H9 (cell line): ENCODE measurements at regions not wholly inside any gene's neighbourhood (a gene's known extent, or its start where the extent isn't known, plus 50 kb on each side); places are given as distances from the start of the nearest gene placed in this dataset.

ENCODE experiments used
- DNase-seq: peaks from one replicate; pipeline ENCODE4 v3.0.0-alpha.2; 2017
- H2AFZ ChIP-seq: one replicate; pipeline ENCODE4 v1.6.1; 2013; ENCODE audit warnings: mild to moderate bottlenecking, low read length, control low read depth, moderate library complexity
- H2AK5ac ChIP-seq: 2 replicates; pipeline ENCODE4 v1.6.1; 2013; ENCODE audit warnings: low read length, control low read depth, mixed read lengths; ENCODE audit not compliant: insufficient read length
- H2BK120ac ChIP-seq: one replicate; pipeline ENCODE4 v1.6.1; 2013; ENCODE audit warnings: low read depth, mild to moderate bottlenecking, low read length, control low read depth, inconsistent platforms; ENCODE audit not compliant: poor library complexity, severe bottlenecking
- H2BK12ac ChIP-seq: 2 replicates; pipeline ENCODE4 v1.6.1; 2013; ENCODE audit warnings: low read length, control low read depth, mixed read lengths, low read depth; ENCODE audit not compliant: insufficient read length
- H2BK15ac ChIP-seq: 2 replicates; pipeline ENCODE4 v1.6.1; 2013; ENCODE audit warnings: low read depth, low read length, control low read depth
- H2BK20ac ChIP-seq: one replicate; pipeline ENCODE4 v1.6.1; 2013; ENCODE audit warnings: low read depth, mild to moderate bottlenecking, low read length, control low read depth, inconsistent platforms; ENCODE audit not compliant: poor library complexity, severe bottlenecking
- H2BK5ac ChIP-seq: 2 replicates; pipeline ENCODE4 v1.6.1; 2013; ENCODE audit warnings: low read length, control low read depth, mixed read lengths; ENCODE audit not compliant: insufficient read length
- H3K14ac ChIP-seq: 2 replicates; pipeline ENCODE4 v1.6.1; 2013; ENCODE audit warnings: low read length, control low read depth; ENCODE audit not compliant: insufficient read depth
- H3K18ac ChIP-seq: 2 replicates; pipeline ENCODE4 v1.6.1; 2013; ENCODE audit warnings: low read depth, mild to moderate bottlenecking, mixed read lengths, low read length, control low read depth; ENCODE audit not compliant: insufficient read length
- H3K23ac ChIP-seq: 2 replicates; pipeline ENCODE4 v1.6.1; 2013; ENCODE audit warnings: low read length, control low read depth, mixed read lengths, low read depth; ENCODE audit not compliant: insufficient read length
- H3K23me2 ChIP-seq: 2 replicates; pipeline ENCODE4 v1.6.1; 2013; ENCODE audit warnings: low read depth, mild to moderate bottlenecking, mixed read lengths, low read length, control low read depth; ENCODE audit not compliant: insufficient read length, poor library complexity, severe bottlenecking
- H3K27ac ChIP-seq: 2 replicates; pipeline ENCODE4 v1.5.1; 2013; ENCODE audit warnings: low read length, control low read depth, mixed read lengths, low read depth; ENCODE audit not compliant: insufficient read length
- H3K27me3 ChIP-seq: 2 replicates; pipeline ENCODE4 v1.6.1; 2013; ENCODE audit warnings: low read length, control low read depth, inconsistent platforms; ENCODE audit not compliant: insufficient read depth
- H3K4ac ChIP-seq: 2 replicates; pipeline ENCODE4 v1.6.1; 2013; ENCODE audit warnings: low read depth, mild to moderate bottlenecking, control low read depth, inconsistent platforms, low read length, moderate library complexity
- H3K4me1 ChIP-seq: 2 replicates; pipeline ENCODE4 v1.6.1; 2013; ENCODE audit warnings: low read length, control low read depth, inconsistent platforms; ENCODE audit not compliant: insufficient read depth
- H3K4me2 ChIP-seq: 2 replicates; pipeline ENCODE4 v1.6.1; 2013; ENCODE audit warnings: low read length, control low read depth, mixed read lengths; ENCODE audit not compliant: insufficient read length, insufficient read depth
- H3K56ac ChIP-seq: 2 replicates; pipeline ENCODE4 v1.6.1; 2013; ENCODE audit warnings: low read depth, mild to moderate bottlenecking, mixed read lengths, low read length, control low read depth; ENCODE audit not compliant: insufficient read length
- H3K79me1 ChIP-seq: 2 replicates; pipeline ENCODE4 v1.6.1; 2013; ENCODE audit warnings: low read depth, mild to moderate bottlenecking, moderate library complexity, low read length, control low read depth, inconsistent platforms; ENCODE audit not compliant: insufficient read depth, poor library complexity, severe bottlenecking
- H3K79me2 ChIP-seq: 2 replicates; pipeline ENCODE4 v1.6.1; 2013; ENCODE audit warnings: low read length, control low read depth, inconsistent platforms; ENCODE audit not compliant: insufficient read depth
- H3K9ac ChIP-seq: 2 replicates; pipeline ENCODE4 v1.6.1; 2013; ENCODE audit warnings: low read length, control low read depth, mixed read lengths; ENCODE audit not compliant: insufficient read length; ENCODE audit errors: extremely low read depth
- H3K9me3 ChIP-seq: one replicate; pipeline ENCODE4 v1.6.1; 2013; ENCODE audit warnings: low read depth, low read length, inconsistent platforms; ENCODE audit not compliant: control insufficient read depth
- H3T11ph ChIP-seq: one replicate; pipeline ENCODE4 v1.6.1; 2013; ENCODE audit warnings: mild to moderate bottlenecking, low read length, control low read depth, inconsistent platforms
- H4K20me1 ChIP-seq: one replicate; pipeline ENCODE4 v1.6.1; 2013; ENCODE audit not compliant: control insufficient read depth, insufficient read length, insufficient read depth
- H4K5ac ChIP-seq: 2 replicates; pipeline ENCODE4 v1.6.1; 2013; ENCODE audit warnings: low read depth, mild to moderate bottlenecking, mixed read lengths, low read length, control low read depth; ENCODE audit not compliant: insufficient read length
- H4K8ac ChIP-seq: replicated peaks from 2 replicates; pipeline ENCODE4 v1.6.1; 2013; ENCODE audit warnings: low read length, control low read depth, mixed read lengths, low read depth; ENCODE audit not compliant: insufficient read length
- H4K91ac ChIP-seq: 2 replicates; pipeline ENCODE4 v1.6.1; 2013; ENCODE audit warnings: low read depth, mild to moderate bottlenecking, moderate library complexity, mixed read lengths, low read length, control low read depth; ENCODE audit not compliant: insufficient read length
- H3K27ac Mint-ChIP-seq, 3 experiments: 2 replicates in 2 of 3; 3 replicates in 1 of 3; pipeline ENCODE4 v1.8.0; 2020 to 2021; ENCODE audit warnings: mixed read lengths in 3 of 3, mild to moderate bottlenecking in 1 of 3, moderate library complexity in 1 of 3
- H3K27me3 Mint-ChIP-seq: 2 replicates; pipeline ENCODE4 v1.8.0; 2021; ENCODE audit warnings: low read depth, mild to moderate bottlenecking, moderate library complexity, mixed read lengths
- H3K36me3 Mint-ChIP-seq, 3 experiments: 2 replicates in 2 of 3; 3 replicates in 1 of 3; pipeline ENCODE4 v1.8.0; 2020 to 2021; ENCODE audit warnings: low read depth in 3 of 3, mixed read lengths in 3 of 3; ENCODE audit not compliant: insufficient read depth in 1 of 3
- H3K4me1 Mint-ChIP-seq, 2 experiments: 2 replicates each; pipeline ENCODE4 v1.8.0; 2020; ENCODE audit warnings: mixed read lengths in 2 of 2
- H3K4me3 Mint-ChIP-seq, 2 experiments: 2 replicates in 1 of 2; 3 replicates in 1 of 2; pipeline ENCODE4 v1.8.0; 2020 to 2021; ENCODE audit warnings: mild to moderate bottlenecking in 2 of 2, mixed read lengths in 2 of 2, moderate library complexity in 1 of 2
- H3K9me3 Mint-ChIP-seq, 2 experiments: 2 replicates in 1 of 2; 3 replicates in 1 of 2; pipeline ENCODE4 v1.8.0; 2020; ENCODE audit warnings: mild to moderate bottlenecking in 2 of 2, mixed read lengths in 2 of 2, moderate library complexity in 1 of 2
- CTCF ChIP-seq: fragments of 200-600 bp; sonication (generic); conservative IDR thresholded peaks from 3 replicates; pipeline ENCODE4 v1.8.0; 2021; ENCODE audit warnings: antibody characterized with exemption, mild to moderate bottlenecking
- WGBS: extraction: QIAGEN DNeasy Blood & Tissue Kit; methylation state at CpG from one replicate; pipeline ENCODE4 v1.1.7; 2013; ENCODE audit warnings: missing lambda C conversion rate, low lambda C conversion rate, mixed read lengths; ENCODE audit not compliant: insufficient read length; ENCODE audit errors: extremely low coverage; 5-methylcytosine and 5-hydroxymethylcytosine counted together

GRCh38 chr3:153901152-153901551 is 220.0 kb upstream of the ARHGEF26 start:
- no peak overlapping the region for H2BK15ac ChIP-seq
- H3K18ac ChIP-seq, result no peak overlapping the region
- no peaks in the 10 kb centered on the region for H3K27me3 Mint-ChIP-seq
- no peak overlapping the region for H3K4me2 ChIP-seq
- H3K23me2 ChIP-seq, result no peaks in the 10 kb centered on the region
- H3K27ac ChIP-seq, result no peak overlapping the region
- H3K36me3 Mint-ChIP-seq, result no peaks in the 10 kb centered on the region
- H3K27me3 ChIP-seq, result no peaks in the 10 kb centered on the region
- no peaks in the 10 kb centered on the region for H4K20me1 ChIP-seq
- H4K5ac ChIP-seq, result no peak overlapping the region
- H2BK120ac ChIP-seq, result no peak overlapping the region
- H3K23ac ChIP-seq, result no peak overlapping the region
- H2AFZ ChIP-seq, result no peak overlapping the region
- H3K56ac ChIP-seq, result no peak overlapping the region
- no peak overlapping the region for H3K4me3 Mint-ChIP-seq
- H3K14ac ChIP-seq, result no peak overlapping the region
- no peak overlapping the region for H3K9ac ChIP-seq
- H3K79me2 ChIP-seq, result no peaks in the 10 kb centered on the region
- H4K8ac ChIP-seq, result no peak overlapping the region
- no peak overlapping the region for H3K27ac Mint-ChIP-seq
- no peak overlapping the region for H4K91ac ChIP-seq
- H3K4ac ChIP-seq, result no peak overlapping the region
- H3K4me1 ChIP-seq, result no peaks in the 10 kb centered on the region
- no peak for DNase-seq
- TF ChIP-seq CTCF, result no peak
- no peak overlapping the region for H2BK20ac ChIP-seq
- H3T11ph ChIP-seq, result no peak overlapping the region
- no peak overlapping the region for H2AK5ac ChIP-seq
- no peaks in the 10 kb centered on the region for H3K9me3 ChIP-seq
- H3K79me1 ChIP-seq, result no peaks in the 10 kb centered on the region
- no CpG with 5 or more reads among the region's 2 CpGs for WGBS
- H3K4me1 Mint-ChIP-seq, result no peaks in the 10 kb centered on the region; a peak in 1 of 4 replicates
- H2BK12ac ChIP-seq, result no peak overlapping the region
- no peaks in the 10 kb centered on the region; a peak in 2 of 5 replicates for H3K9me3 Mint-ChIP-seq
- H2BK5ac ChIP-seq, result no peak overlapping the region
